ENCODE measurements at regions not wholly inside any gene's neighbourhood (a gene's known extent, or its start where the extent isn't known, plus 50 kb on each side); places are given as distances from the start of the nearest gene placed in this dataset.
"Not testable (repeated sequence)": the region's sequence is repeated elsewhere in the genome, so short reads cannot be mapped to it uniquely, and the experiment has no call there.

DNA sequence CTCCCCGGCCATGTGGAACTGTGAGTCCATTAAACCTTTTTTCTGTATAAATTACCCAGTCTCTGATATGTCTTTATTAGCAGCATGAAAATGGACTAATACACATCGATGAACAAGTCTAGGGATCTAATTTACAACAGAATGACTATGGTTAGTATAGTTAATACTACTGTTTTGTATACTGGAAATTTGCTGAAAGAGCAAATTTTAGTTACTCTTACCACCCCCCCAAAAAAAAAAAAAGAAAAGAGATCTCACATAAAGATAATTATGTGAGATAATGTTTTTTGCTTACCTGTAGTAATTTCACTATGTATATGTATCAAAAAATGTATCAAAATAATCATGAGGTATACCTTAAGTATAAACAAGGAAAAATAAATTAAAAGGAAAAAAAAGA lies 199.5 kb upstream of the GRM3 start:
- POLR2A ChIA-PET: no interaction called here
- Histone ChIP-seq H3K4me1 (no peaks in the 10 kb centered on the region), H3K4me3 (ENCODE audit: low read depth, low read length) (no peak overlapping the region), H3K36me3 (ENCODE audit: control insufficient read depth, insufficient read depth, low read length) (no peaks in the 10 kb centered on the region), H3K9me3 (no peaks in the 10 kb centered on the region), H3K27me3 (replicated peaks; ENCODE audit: control insufficient read depth, insufficient read depth, low read length) (no peaks in the 10 kb centered on the region)
- Mint-ChIP-seq H3K9me3 (ENCODE audit: unreplicated experiment) (no peaks in the 10 kb centered on the region), H3K4me3 (ENCODE audit: unreplicated experiment) (no peak overlapping the region), H3K36me3 (ENCODE audit: insufficient read depth, unreplicated experiment) (no peaks in the 10 kb centered on the region), H3K27ac (ENCODE audit: unreplicated experiment) (no peak overlapping the region), H3K27me3 (ENCODE audit: insufficient read depth, unreplicated experiment) (peaks cover 4% of the 10 kb centered on the region), H3K4me1 (ENCODE audit: low read depth, unreplicated experiment) (no peaks in the 10 kb centered on the region)
- BruUV-seq (replicated peaks): no TSS peak
- intact Hi-C loops (cut with micrococcal nuclease; ENCODE audit: unreplicated experiment): no loop called here
- TF ChIP-seq CTCF (IDR thresholded peaks at IDR 0.05; ENCODE audit: insufficient read depth in 1 of 2, low read depth in 1 of 2, low read length in 1 of 2, severe bottlenecking in 1 of 2, unreplicated experiment in 1 of 2): no peak
- no peak for DNase-seq
- CTCF ChIA-PET: no interaction called here

GRCh38 chr7:86440420-86440819 lies 203.3 kb upstream of the GRM3 start:
- CTCF ChIA-PET; H3K9me3 ChIP-seq; H3K4me3 Mint-ChIP-seq (ENCODE audit: unreplicated experiment); POLR2A ChIA-PET; H3K27me3 Mint-ChIP-seq (ENCODE audit: insufficient read depth, unreplicated experiment); H3K36me3 Mint-ChIP-seq (ENCODE audit: insufficient read depth, unreplicated experiment); DNase-seq; H3K4me3 ChIP-seq (ENCODE audit: low read depth, low read length); H3K4me1 ChIP-seq; H3K27me3 ChIP-seq (replicated peaks; ENCODE audit: control insufficient read depth, insufficient read depth, low read length); intact Hi-C loops (cut with micrococcal nuclease; ENCODE audit: unreplicated experiment); H3K36me3 ChIP-seq (ENCODE audit: control insufficient read depth, insufficient read depth, low read length); H3K4me1 Mint-ChIP-seq (ENCODE audit: low read depth, unreplicated experiment); H3K9me3 Mint-ChIP-seq (ENCODE audit: unreplicated experiment); BruUV-seq (replicated peaks); H3K27ac Mint-ChIP-seq (ENCODE audit: unreplicated experiment): not testable (repeated sequence)

GRCh38 chr7:86437951-86438450 lies 205.7 kb upstream of the GRM3 start:
- no peak for DNase-seq
- Mint-ChIP-seq H3K4me3 (ENCODE audit: unreplicated experiment) (no peak overlapping the region), H3K27ac (ENCODE audit: unreplicated experiment) (no peak overlapping the region), H3K36me3 (ENCODE audit: insufficient read depth, unreplicated experiment) (no peaks in the 10 kb centered on the region), H3K4me1 (ENCODE audit: low read depth, unreplicated experiment) (no peaks in the 10 kb centered on the region), H3K27me3 (ENCODE audit: insufficient read depth, unreplicated experiment) (peaks cover 3% of the 10 kb centered on the region), H3K9me3 (ENCODE audit: unreplicated experiment) (no peaks in the 10 kb centered on the region)
- Histone ChIP-seq H3K27me3 (replicated peaks; ENCODE audit: control insufficient read depth, insufficient read depth, low read length) (no peaks in the 10 kb centered on the region), H3K4me3 (ENCODE audit: low read depth, low read length) (no peak overlapping the region), H3K4me1 (no peaks in the 10 kb centered on the region), H3K9me3 (no peaks in the 10 kb centered on the region), H3K36me3 (ENCODE audit: control insufficient read depth, insufficient read depth, low read length) (no peaks in the 10 kb centered on the region)
- intact Hi-C loops (cut with micrococcal nuclease; ENCODE audit: unreplicated experiment): no loop called here
- ChIA-PET CTCF (no interaction called here), POLR2A (no interaction called here)
- BruUV-seq (replicated peaks): no TSS peak
- TF ChIP-seq CTCF (IDR thresholded peaks at IDR 0.05; ENCODE audit: insufficient read depth in 1 of 2, low read depth in 1 of 2, low read length in 1 of 2, severe bottlenecking in 1 of 2, unreplicated experiment in 1 of 2): no peak

DNA sequence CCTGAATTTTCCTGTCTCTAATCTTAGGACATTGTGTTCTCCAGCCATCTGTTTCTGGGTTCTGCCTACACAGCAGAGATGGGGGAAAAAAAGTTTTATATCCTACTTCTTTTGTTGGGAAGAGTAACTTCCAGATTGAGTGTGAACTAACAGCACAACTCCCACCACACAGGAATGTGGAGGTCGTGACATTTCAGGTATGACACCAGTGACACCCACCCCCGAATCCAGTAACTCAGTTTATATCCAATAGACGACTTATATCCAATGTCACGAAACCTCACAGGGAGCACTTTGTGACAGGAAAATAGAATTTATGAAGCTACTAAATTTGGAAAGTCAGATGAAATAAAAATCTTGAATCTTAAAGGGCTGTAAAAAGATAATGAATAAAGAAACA lies 211.9 kb upstream of the GRM3 start:
- intact Hi-C loops (cut with micrococcal nuclease; ENCODE audit: unreplicated experiment): no loop called here
- Mint-ChIP-seq H3K27ac (ENCODE audit: unreplicated experiment) (no peak overlapping the region), H3K4me1 (ENCODE audit: low read depth, unreplicated experiment) (no peaks in the 10 kb centered on the region)

More for the DNA sequence above, 211.9 kb upstream of the GRM3 start:
- no peak for TF ChIP-seq CTCF (IDR thresholded peaks at IDR 0.05; ENCODE audit: insufficient read depth in 1 of 2, low read depth in 1 of 2, low read length in 1 of 2, severe bottlenecking in 1 of 2, unreplicated experiment in 1 of 2)
- no peaks in the 10 kb centered on the region for H3K9me3 Mint-ChIP-seq (ENCODE audit: unreplicated experiment)
- H3K36me3 ChIP-seq (ENCODE audit: control insufficient read depth, insufficient read depth, low read length): no peaks in the 10 kb centered on the region
- H3K27me3 Mint-ChIP-seq (ENCODE audit: insufficient read depth, unreplicated experiment): peaks cover 3% of the 10 kb centered on the region
- H3K27me3 ChIP-seq (replicated peaks; ENCODE audit: control insufficient read depth, insufficient read depth, low read length): no peaks in the 10 kb centered on the region
- no peaks in the 10 kb centered on the region for H3K4me1 ChIP-seq
- BruUV-seq (replicated peaks): no TSS peak
- H3K4me3 ChIP-seq (ENCODE audit: low read depth, low read length): no peak overlapping the region
- POLR2A ChIA-PET: no interaction called here
- CTCF ChIA-PET: no interaction called here
- H3K36me3 Mint-ChIP-seq (ENCODE audit: insufficient read depth, unreplicated experiment): no peaks in the 10 kb centered on the region
- no peak for DNase-seq
- H3K9me3 ChIP-seq: no peaks in the 10 kb centered on the region
- no peak overlapping the region for H3K4me3 Mint-ChIP-seq (ENCODE audit: unreplicated experiment)

All from Caco-2 (cell line).